Esophagus muscularis mucosa (tissue), 3 donors: ENCODE measurements at regions not wholly inside any gene's neighbourhood (a gene's known extent, or its start where the extent isn't known, plus 50 kb on each side); places are given as distances from the start of the nearest gene placed in this dataset.

ENCODE experiments used
- CTCF ChIP-seq, 3 experiments: fragments of 200-600 bp in 2 of 3; fragments of 450-650 bp in 1 of 3; sonication (generic) in 2 of 3; IDR thresholded peaks; one replicate each; pipeline ENCODE4 v1.5.1; 2017 to 2019; ENCODE audit warnings: antibody characterized with exemption in 3 of 3, mild to moderate bottlenecking in 2 of 3, moderate library complexity in 1 of 3
- POLR2A ChIP-seq: fragments of 450-650 bp; IDR thresholded peaks from one replicate; pipeline ENCODE4 v1.6.1; 2017; ENCODE audit warnings: antibody characterized with exemption, moderate library complexity, mild to moderate bottlenecking, low read depth

GRCh38 chr14:104512771-104513640, 66.6 kb upstream of the C14orf180 start:
- TF ChIP-seq POLR2A (no peak), CTCF (IDR thresholded peaks at IDR 0.05) (no peak)
